Liver (tissue), 2 donors: ENCODE measurements at regions not wholly inside any gene's neighbourhood (a gene's known extent, or its start where the extent isn't known, plus 50 kb on each side); places are given as distances from the start of the nearest gene placed in this dataset.

Experiments used
- GABPA ChIP-seq, 2 donors: IDR thresholded peaks in 1 of 2; conservative IDR thresholded peaks in 1 of 2; 2 replicates each; pipeline ENCODE4 v1.6.1; 2016; ENCODE audit warnings: antibody characterized with exemption in 2 of 2, mild to moderate bottlenecking in 1 of 2, moderate library complexity in 1 of 2
- SP1 ChIP-seq: IDR thresholded peaks from 2 replicates; pipeline ENCODE4 v1.6.1; 2018; ENCODE audit warnings: antibody characterized with exemption, mild to moderate bottlenecking
- donor health status: healthy.

- no peak for TF ChIP-seq GABPA (IDR thresholded peaks at IDR 0.05 in 1 of 2, conservative IDR thresholded peaks at IDR 0.05 in 1 of 2)
- no peak for TF ChIP-seq SP1
These were observed 69.0 kb upstream of the AKAP12 start for GRCh38 chr6:151170622-151171246.
